ENCODE measurements at regions not wholly inside any gene's neighbourhood (a gene's known extent, or its start where the extent isn't known, plus 50 kb on each side); places are given as distances from the start of the nearest gene placed in this dataset.
A peak's percentile ranks its signal among the peaks of the same experiment; 100 is the strongest.

- H3K4me3 ChIP-seq (ENCODE audit: low read depth, poor library complexity, severe bottlenecking), result no peak overlapping the region
- 91 to 97% methylated on average over 2 of the region's 2 CpGs for WGBS, 2 donors
- DNase-seq (ENCODE audit: low spot score in 2 of 2), result no peak
- TF ChIP-seq CTCF (IDR thresholded peaks at IDR 0.05), result no peak
- TF ChIP-seq POLR2A (IDR thresholded peaks at IDR 0.05), result no peak
- intact Hi-C loops (cut with DNase I; ENCODE audit: low total_unique reads), result no loop called here
Measured at GRCh38 chr2:236738896-236739295, 169.3 kb downstream of the ACKR3 start.

- TF ChIP-seq CTCF (IDR thresholded peaks at IDR 0.05) (no peak), POLR2A (IDR thresholded peaks at IDR 0.05) (no peak)
- DNase-seq (ENCODE audit: low spot score in 2 of 2), result no peak
- H3K4me3 ChIP-seq (ENCODE audit: low read depth, poor library complexity, severe bottlenecking), result no peak overlapping the region
- intact Hi-C loops (cut with DNase I; ENCODE audit: low total_unique reads), result no loop called here
Measured at GRCh38 chr2:236739663-236740062, 170.0 kb downstream of the ACKR3 start.

DNA sequence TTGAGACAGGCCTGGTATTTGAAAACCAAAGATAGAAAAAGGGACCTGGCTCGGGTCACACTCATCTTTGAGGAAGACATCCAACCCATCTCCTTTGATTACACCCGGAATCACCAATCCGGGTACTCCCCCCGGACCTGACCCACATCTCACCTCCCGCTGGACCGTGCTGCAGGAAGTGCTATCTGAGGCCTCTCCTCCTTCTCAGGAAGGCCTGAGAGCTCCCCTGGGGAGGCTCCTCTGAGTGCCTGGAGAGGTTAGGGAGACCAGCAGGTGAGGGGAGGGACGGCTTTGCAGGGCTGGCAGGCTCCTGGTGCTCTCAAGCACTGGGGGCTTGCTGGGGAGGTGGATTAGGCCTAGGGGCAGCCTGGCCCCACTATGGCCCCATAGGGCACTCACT is 170.9 kb downstream of the ACKR3 start:
- intact Hi-C loops (cut with DNase I; ENCODE audit: low total_unique reads), result no loop called here
- no peak for TF ChIP-seq CTCF (IDR thresholded peaks at IDR 0.05)
- TF ChIP-seq POLR2A (IDR thresholded peaks at IDR 0.05), result no peak
- H3K4me3 ChIP-seq (ENCODE audit: low read depth, poor library complexity, severe bottlenecking), result no peak overlapping the region
- WGBS, 2 donors, result 82 to 94% methylated on average over 7 of the region's 7 CpGs
- DNase-seq (ENCODE audit: low spot score in 2 of 2), result no peak

GRCh38 chr2:236743039-236743920 is 173.7 kb downstream of the ACKR3 start:
- no peak overlapping the region for H3K4me3 ChIP-seq (ENCODE audit: low read depth, poor library complexity, severe bottlenecking)
- 67 to 74% methylated on average over 14 of the region's 14 CpGs for WGBS, 2 donors
- intact Hi-C loops (cut with DNase I; ENCODE audit: low total_unique reads), result no loop called here
- TF ChIP-seq CTCF (IDR thresholded peaks at IDR 0.05) (no peak), POLR2A (IDR thresholded peaks at IDR 0.05) (no peak)
- DNase-seq (ENCODE audit: low spot score in 2 of 2), result peak in 1 of 2 donors; percentile 43

- DNase-seq (ENCODE audit: low spot score in 2 of 2), result peak in 1 of 2 donors; percentile 29
- WGBS, 2 donors, result 49 to 61% methylated on average over 1 of the region's 1 CpG
- no peak for TF ChIP-seq POLR2A (IDR thresholded peaks at IDR 0.05)
- TF ChIP-seq CTCF (IDR thresholded peaks at IDR 0.05), result no peak
- no peak overlapping the region for H3K4me3 ChIP-seq (ENCODE audit: low read depth, poor library complexity, severe bottlenecking)
- intact Hi-C loops (cut with DNase I; ENCODE audit: low total_unique reads), result no loop called here
Measured at GRCh38 chr2:236743921-236744280, 174.3 kb downstream of the ACKR3 start.

GRCh38 chr2:236744281-236744705 is 174.7 kb downstream of the ACKR3 start:
- TF ChIP-seq CTCF (IDR thresholded peaks at IDR 0.05) (no peak), POLR2A (IDR thresholded peaks at IDR 0.05) (no peak)
- peak in 1 of 2 donors; percentile 78 for DNase-seq (ENCODE audit: low spot score in 2 of 2)
- 49 to 63% methylated on average over 6 of the region's 6 CpGs for WGBS, 2 donors
- intact Hi-C loops (cut with DNase I; ENCODE audit: low total_unique reads), result no loop called here
- H3K4me3 ChIP-seq (ENCODE audit: low read depth, poor library complexity, severe bottlenecking), result no peak overlapping the region
